Nephron progenitor cell (in vitro differentiated cells): ENCODE measurements at regions not wholly inside any gene's neighbourhood (a gene's known extent, or its start where the extent isn't known, plus 50 kb on each side); places are given as distances from the start of the nearest gene placed in this dataset.
A peak's percentile ranks its signal among the peaks of the same experiment; 100 is the strongest.

Source experiments
- DNase-seq: peaks from one replicate; pipeline ENCODE4 v3.0.0; 2021
- H3K27ac Mint-ChIP-seq: 2 replicates; pipeline ENCODE4 v1.8.0; 2021; ENCODE audit warnings: mild to moderate bottlenecking, moderate library complexity, mixed read lengths
- H3K27me3 Mint-ChIP-seq: 2 replicates; pipeline ENCODE4 v1.8.0; 2021; ENCODE audit warnings: mild to moderate bottlenecking, low read depth, mixed read lengths; ENCODE audit not compliant: poor library complexity
- H3K36me3 Mint-ChIP-seq: 2 replicates; pipeline ENCODE4 v1.8.0; 2021; ENCODE audit warnings: low read depth, mixed read lengths
- H3K4me1 Mint-ChIP-seq: 2 replicates; pipeline ENCODE4 v1.8.0; 2021; ENCODE audit warnings: mixed read lengths
- H3K4me3 Mint-ChIP-seq: 2 replicates; pipeline ENCODE4 v1.8.0; 2021; ENCODE audit warnings: mild to moderate bottlenecking, moderate library complexity, mixed read lengths
- H3K9me3 Mint-ChIP-seq: 2 replicates; pipeline ENCODE4 v1.8.0; 2021; ENCODE audit warnings: mild to moderate bottlenecking, moderate library complexity, mixed read lengths
- TF ChIP-seq, protein P1 (sequence below): fragments of 200-600 bp; sonication (generic); IDR thresholded peaks from 2 replicates; pipeline ENCODE4 v1.5.0; 2021; ENCODE audit warnings: antibody characterized with exemption

- no peak overlapping the region for H3K27ac Mint-ChIP-seq
Observed at GRCh38 chr10:78684947-78685346, 383.8 kb upstream of the ZMIZ1 start.

DNA sequence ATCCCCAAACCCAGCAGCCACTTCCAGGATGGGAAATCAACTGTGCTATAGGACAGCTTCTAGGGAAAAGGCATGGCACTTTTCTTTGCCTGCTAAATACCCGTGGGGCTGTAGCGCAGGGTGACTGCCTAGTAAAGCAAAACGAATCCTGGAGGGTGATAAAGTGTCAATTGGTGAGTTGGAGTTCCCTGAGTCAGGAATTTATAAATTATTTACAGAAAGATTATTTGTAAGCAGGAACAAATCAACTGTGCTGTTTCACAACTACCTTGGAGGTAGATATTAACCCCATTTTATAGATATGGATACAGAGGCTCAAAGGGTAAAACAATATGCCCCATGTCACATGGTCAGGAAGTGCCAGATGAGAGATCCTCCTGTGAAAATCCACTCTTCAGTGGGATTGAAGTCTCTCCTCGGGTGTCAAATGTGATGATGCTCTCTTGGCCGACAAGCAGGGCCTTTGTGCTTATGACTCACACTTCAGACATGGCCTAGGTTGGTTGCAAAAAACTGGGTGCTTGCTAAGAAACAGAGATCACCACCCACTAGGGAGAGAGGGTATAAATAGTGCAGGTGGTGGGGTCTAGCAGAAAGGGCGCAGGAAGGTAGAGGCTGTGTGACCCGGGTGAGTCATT, 383.2 kb upstream of the ZMIZ1 start:
- no peak overlapping the region for H3K27ac Mint-ChIP-seq
- DNase-seq = no peak
- H3K4me3 Mint-ChIP-seq = no peak overlapping the region
- H3K9me3 Mint-ChIP-seq = peaks cover 32% of the 10 kb centered on the region
- H3K4me1 Mint-ChIP-seq = peaks cover 59% of the 10 kb centered on the region
- H3K36me3 Mint-ChIP-seq = peaks cover 14% of the 10 kb centered on the region
- H3K27me3 Mint-ChIP-seq = peaks cover 2% of the 10 kb centered on the region
- TF ChIP-seq, protein P1, sequence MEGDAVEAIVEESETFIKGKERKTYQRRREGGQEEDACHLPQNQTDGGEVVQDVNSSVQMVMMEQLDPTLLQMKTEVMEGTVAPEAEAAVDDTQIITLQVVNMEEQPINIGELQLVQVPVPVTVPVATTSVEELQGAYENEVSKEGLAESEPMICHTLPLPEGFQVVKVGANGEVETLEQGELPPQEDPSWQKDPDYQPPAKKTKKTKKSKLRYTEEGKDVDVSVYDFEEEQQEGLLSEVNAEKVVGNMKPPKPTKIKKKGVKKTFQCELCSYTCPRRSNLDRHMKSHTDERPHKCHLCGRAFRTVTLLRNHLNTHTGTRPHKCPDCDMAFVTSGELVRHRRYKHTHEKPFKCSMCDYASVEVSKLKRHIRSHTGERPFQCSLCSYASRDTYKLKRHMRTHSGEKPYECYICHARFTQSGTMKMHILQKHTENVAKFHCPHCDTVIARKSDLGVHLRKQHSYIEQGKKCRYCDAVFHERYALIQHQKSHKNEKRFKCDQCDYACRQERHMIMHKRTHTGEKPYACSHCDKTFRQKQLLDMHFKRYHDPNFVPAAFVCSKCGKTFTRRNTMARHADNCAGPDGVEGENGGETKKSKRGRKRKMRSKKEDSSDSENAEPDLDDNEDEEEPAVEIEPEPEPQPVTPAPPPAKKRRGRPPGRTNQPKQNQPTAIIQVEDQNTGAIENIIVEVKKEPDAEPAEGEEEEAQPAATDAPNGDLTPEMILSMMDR = no peak

More at GRCh38 chr10:78684947-78685346, 383.8 kb upstream of the ZMIZ1 start:
- TF ChIP-seq, protein P1 = no peak
- Mint-ChIP-seq H3K36me3 (peaks cover 14% of the 10 kb centered on the region), H3K27me3 (peaks cover 2% of the 10 kb centered on the region), H3K4me1 (peaks cover 59% of the 10 kb centered on the region), H3K9me3 (peaks cover 38% of the 10 kb centered on the region), H3K4me3 (peak overlapping the region; percentile 12)
- DNase-seq = no peak

DNA sequence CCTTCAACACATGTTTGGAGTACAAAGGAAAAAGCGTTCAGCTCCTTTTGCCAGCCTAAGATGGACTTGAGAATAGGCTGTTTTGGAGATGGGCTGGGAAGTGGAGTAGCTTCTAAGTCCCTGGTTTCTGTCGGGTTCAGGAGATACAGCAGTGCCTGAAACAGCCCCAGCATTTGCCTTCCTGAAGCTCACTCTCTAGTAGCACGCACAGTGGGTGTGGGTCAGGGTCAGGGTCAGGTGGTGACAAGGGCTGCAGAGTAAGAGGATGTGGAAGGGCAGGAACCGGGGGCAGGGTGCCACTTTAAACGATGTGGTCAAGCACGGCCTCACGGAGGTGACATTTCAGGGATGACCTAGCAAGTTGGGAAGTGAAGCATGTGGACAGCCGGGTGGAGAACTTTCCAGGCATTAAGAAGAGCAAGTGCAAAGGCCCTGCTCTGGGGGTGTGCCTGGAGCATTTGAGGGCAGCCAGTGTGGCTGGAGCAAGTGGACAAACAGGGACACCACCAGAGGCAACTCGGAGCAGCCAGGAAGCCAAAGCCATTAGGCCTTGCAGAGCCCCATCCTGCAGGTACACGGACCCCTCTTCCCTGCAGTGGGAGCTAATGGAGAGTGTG, 382.2 kb upstream of the ZMIZ1 start:
- peak overlapping the region; percentile 19 for H3K27ac Mint-ChIP-seq
- H3K36me3 Mint-ChIP-seq = peaks cover 7% of the 10 kb centered on the region
- peaks cover 6% of the 10 kb centered on the region for H3K27me3 Mint-ChIP-seq
- peaks cover 59% of the 10 kb centered on the region for H3K4me1 Mint-ChIP-seq
- H3K9me3 Mint-ChIP-seq = peaks cover 22% of the 10 kb centered on the region
- H3K4me3 Mint-ChIP-seq = peak overlapping the region; percentile 28
- TF ChIP-seq, protein P1 = no peak
- no peak for DNase-seq

DNA sequence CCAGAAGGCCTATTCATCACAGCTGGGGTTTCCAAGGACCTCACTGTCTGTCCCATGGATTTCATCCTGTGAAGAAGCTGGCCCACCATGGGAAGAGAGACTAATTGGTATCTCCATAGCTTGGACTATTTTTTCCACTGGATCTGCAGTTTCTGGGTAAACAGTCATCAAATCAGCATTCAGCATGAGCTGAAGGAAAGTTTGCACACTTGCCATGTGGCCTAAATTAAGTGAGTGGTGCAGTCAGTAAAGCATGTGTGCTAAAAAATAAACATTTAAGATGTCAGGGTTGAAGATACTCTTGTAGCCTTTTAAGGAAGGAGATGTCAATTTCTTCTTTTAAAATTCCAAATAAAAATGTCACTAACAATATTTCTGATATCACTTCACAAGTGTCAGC, 381.1 kb upstream of the ZMIZ1 start:
- Mint-ChIP-seq H3K36me3 (peaks cover 4% of the 10 kb centered on the region), H3K4me3 (no peak overlapping the region), H3K27me3 (peaks cover 6% of the 10 kb centered on the region), H3K9me3 (peaks cover 15% of the 10 kb centered on the region), H3K4me1 (peaks cover 59% of the 10 kb centered on the region), H3K27ac (no peak overlapping the region)
- TF ChIP-seq, protein P1 = no peak
- no peak for DNase-seq

GRCh38 chr10:78688230-78688900, 380.4 kb upstream of the ZMIZ1 start:
- peak; percentile 18 for DNase-seq
- H3K4me1 Mint-ChIP-seq = peaks cover 59% of the 10 kb centered on the region
- peaks cover 6% of the 10 kb centered on the region for H3K27me3 Mint-ChIP-seq
- peaks cover 11% of the 10 kb centered on the region for H3K9me3 Mint-ChIP-seq
- peak overlapping the region; percentile 57 for H3K27ac Mint-ChIP-seq
- no peak overlapping the region for H3K4me3 Mint-ChIP-seq
- H3K36me3 Mint-ChIP-seq = no peaks in the 10 kb centered on the region
- TF ChIP-seq, protein P1 = no peak
